OCI-LY1 (cell line): ENCODE measurements at regions not wholly inside any gene's neighbourhood (a gene's known extent, or its start where the extent isn't known, plus 50 kb on each side); places are given as distances from the start of the nearest gene placed in this dataset.

ENCODE experiments used
- H2AFZ ChIP-seq: fragments of 200-600 bp; sonication (generic), shearing (Covaris generic); 2 replicates; pipeline ENCODE4 v1.6.0; 2014; ENCODE audit warnings: antibody characterized with exemption, mild to moderate bottlenecking, low read length
- H3F3A ChIP-seq: fragments of 200-600 bp; sonication (generic), shearing (Covaris generic); 2 replicates; pipeline ENCODE4 v1.6.0; 2014; ENCODE audit warnings: mild to moderate bottlenecking, antibody characterized with exemption, low read length, moderate library complexity; ENCODE audit not compliant: insufficient read depth
- H3K27ac ChIP-seq: fragments of 200-600 bp; sonication (generic); 2 replicates; pipeline ENCODE4 v1.5.1; 2014; ENCODE audit warnings: low read length, mixed run types, mild to moderate bottlenecking, low read depth; ENCODE audit not compliant: poor library complexity, severe bottlenecking
- H3K27me3 ChIP-seq: fragments of 200-600 bp; sonication (generic); 2 replicates; pipeline ENCODE4 v1.6.0; 2014; ENCODE audit warnings: antibody characterized with exemption, mild to moderate bottlenecking, low read length, moderate library complexity; ENCODE audit not compliant: insufficient read depth
- H3K36me3 ChIP-seq: fragments of 200-600 bp; sonication (generic); 2 replicates; pipeline ENCODE4 v1.6.1; 2014; ENCODE audit warnings: mild to moderate bottlenecking, antibody characterized with exemption, low read length, moderate library complexity, mixed read lengths; ENCODE audit not compliant: insufficient read depth
- H3K4me1 ChIP-seq: fragments of 200-600 bp; sonication (generic); 2 replicates; pipeline ENCODE4 v1.5.1; 2014; ENCODE audit warnings: mild to moderate bottlenecking, low read length, moderate library complexity; ENCODE audit not compliant: insufficient read depth, severe bottlenecking
- H3K4me2 ChIP-seq: fragments of 200-600 bp; sonication (generic), shearing (Covaris generic); 2 replicates; pipeline ENCODE4 v1.6.1; 2014; ENCODE audit warnings: low read length
- H3K4me3 ChIP-seq: fragments of 200-600 bp; sonication (generic); 2 replicates; pipeline ENCODE4 v1.5.1; 2014; ENCODE audit warnings: low read length, low read depth, mild to moderate bottlenecking, mixed read lengths; ENCODE audit not compliant: poor library complexity, severe bottlenecking
- H3K79me2 ChIP-seq: fragments of 200-600 bp; shearing (Covaris generic); 2 replicates; pipeline ENCODE4 v1.6.1; 2016; ENCODE audit warnings: mixed run types, low read length, mixed read lengths; ENCODE audit not compliant: insufficient read depth
- H3K9ac ChIP-seq: fragments of 200-600 bp; sonication (generic), shearing (Covaris generic); 2 replicates; pipeline ENCODE4 v1.6.1; 2014; ENCODE audit warnings: mild to moderate bottlenecking, low read length, mixed read lengths
- H3K9me2 ChIP-seq: fragments of 200-600 bp; sonication (generic), shearing (Covaris generic); 2 replicates; pipeline ENCODE4 v1.6.1; 2014; ENCODE audit warnings: low read depth, mild to moderate bottlenecking, low read length, mixed read lengths
- H3K9me3 ChIP-seq: fragments of 200-600 bp; shearing (Covaris generic); 2 replicates; pipeline ENCODE4 v1.6.1; 2014; ENCODE audit warnings: low read length, mixed read lengths
- H4K20me1 ChIP-seq: fragments of 200-600 bp; sonication (generic), shearing (Covaris generic); 2 replicates; pipeline ENCODE4 v1.6.0; 2016; ENCODE audit warnings: mild to moderate bottlenecking, low read length; ENCODE audit not compliant: insufficient read depth
- EZH2 ChIP-seq: fragments of 200-600 bp; sonication (generic), shearing (Covaris generic); IDR thresholded peaks from 2 replicates; pipeline ENCODE4 v1.8.0; 2017; ENCODE audit warnings: borderline replicate concordance, mixed run types, mild to moderate bottlenecking, antibody characterized with exemption, low read length, moderate library complexity, mixed read lengths
- TF ChIP-seq, protein P1 (sequence below): fragments of 200-600 bp; sonication (generic), shearing (Covaris generic); IDR thresholded peaks from 2 replicates; pipeline ENCODE4 v1.5.1; 2017; ENCODE audit warnings: mild to moderate bottlenecking, antibody characterized with exemption, low read length, moderate library complexity, mixed read lengths

DNA sequence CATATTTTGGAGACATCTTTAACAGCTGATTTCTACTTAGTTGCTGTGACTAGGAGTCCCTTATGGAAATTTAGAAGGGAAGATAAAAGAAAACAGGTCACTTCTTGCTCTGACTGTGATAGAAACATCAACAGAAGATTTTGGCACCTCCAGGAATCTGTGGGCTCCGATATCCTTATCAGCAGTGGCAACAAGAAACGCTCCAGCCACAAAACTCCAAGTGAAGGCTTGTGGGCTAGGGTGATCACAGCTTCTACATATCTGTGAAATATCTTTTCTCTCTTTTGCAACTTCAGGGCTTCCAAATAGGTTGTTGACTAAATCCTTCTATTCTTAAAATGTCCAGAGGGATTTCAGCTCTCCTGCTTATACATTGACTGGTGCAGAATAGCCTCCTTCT lies 1625.5 kb upstream of the CDH6 start:
- TF ChIP-seq, protein P1, sequence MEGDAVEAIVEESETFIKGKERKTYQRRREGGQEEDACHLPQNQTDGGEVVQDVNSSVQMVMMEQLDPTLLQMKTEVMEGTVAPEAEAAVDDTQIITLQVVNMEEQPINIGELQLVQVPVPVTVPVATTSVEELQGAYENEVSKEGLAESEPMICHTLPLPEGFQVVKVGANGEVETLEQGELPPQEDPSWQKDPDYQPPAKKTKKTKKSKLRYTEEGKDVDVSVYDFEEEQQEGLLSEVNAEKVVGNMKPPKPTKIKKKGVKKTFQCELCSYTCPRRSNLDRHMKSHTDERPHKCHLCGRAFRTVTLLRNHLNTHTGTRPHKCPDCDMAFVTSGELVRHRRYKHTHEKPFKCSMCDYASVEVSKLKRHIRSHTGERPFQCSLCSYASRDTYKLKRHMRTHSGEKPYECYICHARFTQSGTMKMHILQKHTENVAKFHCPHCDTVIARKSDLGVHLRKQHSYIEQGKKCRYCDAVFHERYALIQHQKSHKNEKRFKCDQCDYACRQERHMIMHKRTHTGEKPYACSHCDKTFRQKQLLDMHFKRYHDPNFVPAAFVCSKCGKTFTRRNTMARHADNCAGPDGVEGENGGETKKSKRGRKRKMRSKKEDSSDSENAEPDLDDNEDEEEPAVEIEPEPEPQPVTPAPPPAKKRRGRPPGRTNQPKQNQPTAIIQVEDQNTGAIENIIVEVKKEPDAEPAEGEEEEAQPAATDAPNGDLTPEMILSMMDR: no peak
- no peak for TF ChIP-seq EZH2
- Histone ChIP-seq H3K4me3 (no peak overlapping the region), H3K36me3 (no peaks in the 10 kb centered on the region), H3K9ac (no peak overlapping the region), H4K20me1 (no peaks in the 10 kb centered on the region), H2AFZ (no peak overlapping the region), H3K9me2 (no peaks in the 10 kb centered on the region), H3K9me3 (no peaks in the 10 kb centered on the region), H3K27ac (no peak overlapping the region), H3K27me3 (no peaks in the 10 kb centered on the region), H3F3A (no peaks in the 10 kb centered on the region), H3K79me2 (no peaks in the 10 kb centered on the region), H3K4me1 (no peaks in the 10 kb centered on the region), H3K4me2 (no peak overlapping the region)

DNA sequence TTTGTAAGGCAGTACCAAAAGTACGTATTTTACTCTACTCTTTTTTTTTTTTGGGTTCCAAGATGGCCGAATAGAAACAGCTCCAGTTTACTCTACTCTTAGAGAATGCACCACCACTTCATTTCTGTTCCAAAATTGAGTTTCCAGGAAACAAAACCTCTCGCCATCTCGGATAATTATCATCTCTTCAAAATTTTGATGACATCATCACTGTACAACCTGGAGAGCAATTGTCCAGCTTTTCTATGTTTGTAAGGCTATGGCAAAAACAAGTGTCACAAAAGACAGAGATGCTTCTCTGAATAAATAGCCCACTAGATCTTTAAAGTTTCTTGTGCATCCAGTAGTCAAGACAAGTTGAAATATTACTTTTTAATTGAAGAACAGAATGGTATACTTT lies 1631.9 kb upstream of the CDH6 start:
- no peaks in the 10 kb centered on the region for H3K79me2 ChIP-seq
- no peak overlapping the region for H3K9ac ChIP-seq
- no peak overlapping the region for H2AFZ ChIP-seq
- no peaks in the 10 kb centered on the region for H3K4me1 ChIP-seq
- no peak overlapping the region for H3K4me3 ChIP-seq
- H3K36me3 ChIP-seq: no peaks in the 10 kb centered on the region
- no peaks in the 10 kb centered on the region for H3F3A ChIP-seq
- no peaks in the 10 kb centered on the region for H3K9me3 ChIP-seq
- no peaks in the 10 kb centered on the region for H3K9me2 ChIP-seq
- H3K27me3 ChIP-seq: no peaks in the 10 kb centered on the region
- H3K4me2 ChIP-seq: no peak overlapping the region
- TF ChIP-seq, protein P1: no peak
- no peak for TF ChIP-seq EZH2
- no peak overlapping the region for H3K27ac ChIP-seq
- no peaks in the 10 kb centered on the region for H4K20me1 ChIP-seq

DNA sequence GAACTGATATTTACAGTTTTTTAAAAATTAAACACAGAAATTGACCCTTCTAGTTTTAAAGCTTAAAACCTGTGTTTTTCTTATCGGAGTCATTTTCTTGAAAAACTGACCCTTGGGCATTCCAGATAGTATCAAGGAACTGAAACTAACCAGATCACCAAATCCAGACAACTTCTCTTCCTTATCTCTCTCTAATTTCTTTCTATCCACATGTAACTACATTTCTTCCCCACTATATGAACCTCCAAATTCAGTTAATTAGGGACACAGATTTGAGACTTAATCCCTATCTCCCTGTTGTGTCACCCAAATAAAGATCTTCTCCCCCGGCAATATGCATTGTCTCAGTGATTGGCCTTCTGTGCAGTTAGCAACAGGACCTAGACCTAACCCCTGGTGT lies 1643.0 kb upstream of the CDH6 start:
- TF ChIP-seq, protein P1: no peak
- TF ChIP-seq EZH2: no peak
- Histone ChIP-seq H4K20me1 (no peaks in the 10 kb centered on the region), H3K36me3 (no peaks in the 10 kb centered on the region), H3K27me3 (no peaks in the 10 kb centered on the region), H3F3A (no peaks in the 10 kb centered on the region), H3K79me2 (no peaks in the 10 kb centered on the region), H3K4me2 (no peak overlapping the region), H3K9ac (no peak overlapping the region), H3K9me2 (no peaks in the 10 kb centered on the region), H3K4me1 (no peaks in the 10 kb centered on the region), H3K9me3 (no peaks in the 10 kb centered on the region), H3K27ac (no peak overlapping the region), H3K4me3 (no peak overlapping the region), H2AFZ (no peak overlapping the region)
